IPS-18c (cell line): ENCODE measurements at regions not wholly inside any gene's neighbourhood (a gene's known extent, or its start where the extent isn't known, plus 50 kb on each side); places are given as distances from the start of the nearest gene placed in this dataset.

Experiments
- H3K4me3 ChIP-seq: 2 replicates; pipeline ENCODE4 v1.7.0; 2013; ENCODE audit warnings: low read depth, mild to moderate bottlenecking, low read length, moderate library complexity; ENCODE audit not compliant: insufficient read depth
- H3K9me3 ChIP-seq: one replicate; pipeline ENCODE4 v1.6.1; 2013; ENCODE audit warnings: mild to moderate bottlenecking, low read length, moderate library complexity; ENCODE audit not compliant: control insufficient read depth, insufficient read depth

DNA sequence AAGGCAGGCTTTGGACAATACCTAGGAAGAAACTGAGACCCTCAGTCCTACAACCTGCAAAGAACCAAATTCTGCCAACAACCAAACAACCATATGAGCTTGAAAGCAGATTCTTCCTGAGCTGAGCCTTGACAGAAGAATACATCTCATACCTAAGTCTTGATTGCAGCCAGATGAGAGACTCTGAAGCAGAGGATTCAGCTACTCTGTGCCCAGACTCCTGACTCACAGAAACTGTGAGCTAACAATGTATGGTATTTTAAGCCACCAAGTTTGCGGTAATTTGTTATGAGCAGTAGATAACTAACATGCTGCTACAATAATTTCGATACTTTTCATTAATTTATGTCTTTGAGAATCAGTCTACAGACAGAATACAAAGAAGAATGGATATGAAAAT, 325.1 kb upstream of the CBLB start:
- H3K4me3 ChIP-seq, result no peak overlapping the region
- no peaks in the 10 kb centered on the region for H3K9me3 ChIP-seq

DNA sequence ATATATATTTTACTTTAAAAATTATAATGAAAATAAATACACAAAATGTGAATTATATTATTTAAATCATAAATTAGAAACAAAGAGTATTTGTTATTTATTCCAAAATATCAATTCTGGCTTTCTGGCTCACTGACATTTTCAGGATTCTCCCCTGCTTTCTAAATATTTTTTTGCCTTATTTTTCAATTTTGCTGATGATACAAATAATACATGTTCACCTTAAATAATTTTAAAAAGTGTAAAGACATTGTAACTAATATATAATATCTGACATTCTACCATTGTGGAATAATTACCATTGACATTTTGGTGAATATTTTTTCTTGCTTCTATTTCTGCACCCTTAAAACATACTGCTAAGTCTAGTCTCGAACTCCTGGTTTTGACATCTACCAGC, 325.9 kb upstream of the CBLB start:
- Histone ChIP-seq H3K4me3 (no peak overlapping the region), H3K9me3 (no peaks in the 10 kb centered on the region)

DNA sequence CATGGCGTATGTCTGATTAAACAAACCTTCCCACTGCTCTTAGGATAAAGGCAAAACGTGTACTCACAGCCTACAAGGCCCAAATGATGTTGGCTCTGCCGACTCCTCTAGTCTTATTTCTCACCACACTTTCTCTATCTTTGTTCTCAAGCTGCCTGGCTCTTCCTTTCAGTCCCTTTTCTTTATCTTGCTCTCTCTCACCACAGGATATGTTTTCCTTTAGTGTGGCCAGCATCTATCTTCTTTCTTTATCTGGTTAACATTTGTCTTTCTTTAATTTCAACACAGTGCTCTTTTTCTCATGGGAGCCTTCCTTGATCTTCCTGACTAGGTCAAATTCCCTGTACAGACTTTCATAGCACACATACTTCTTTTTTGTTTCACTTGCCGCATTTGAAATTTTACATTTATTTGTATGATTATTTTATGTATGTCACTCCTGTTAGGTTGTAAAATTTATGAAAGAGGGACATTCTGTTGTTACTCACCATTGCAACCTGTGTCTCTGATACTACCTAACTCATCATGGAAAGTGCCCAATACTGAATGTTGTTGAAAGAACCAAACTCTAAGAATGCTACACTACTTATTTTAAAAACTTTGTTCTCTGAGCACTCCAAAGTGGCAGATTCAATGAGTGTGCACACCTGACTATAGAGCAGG, 328.9 kb upstream of the CBLB start:
- H3K4me3 ChIP-seq, result no peak overlapping the region

DNA sequence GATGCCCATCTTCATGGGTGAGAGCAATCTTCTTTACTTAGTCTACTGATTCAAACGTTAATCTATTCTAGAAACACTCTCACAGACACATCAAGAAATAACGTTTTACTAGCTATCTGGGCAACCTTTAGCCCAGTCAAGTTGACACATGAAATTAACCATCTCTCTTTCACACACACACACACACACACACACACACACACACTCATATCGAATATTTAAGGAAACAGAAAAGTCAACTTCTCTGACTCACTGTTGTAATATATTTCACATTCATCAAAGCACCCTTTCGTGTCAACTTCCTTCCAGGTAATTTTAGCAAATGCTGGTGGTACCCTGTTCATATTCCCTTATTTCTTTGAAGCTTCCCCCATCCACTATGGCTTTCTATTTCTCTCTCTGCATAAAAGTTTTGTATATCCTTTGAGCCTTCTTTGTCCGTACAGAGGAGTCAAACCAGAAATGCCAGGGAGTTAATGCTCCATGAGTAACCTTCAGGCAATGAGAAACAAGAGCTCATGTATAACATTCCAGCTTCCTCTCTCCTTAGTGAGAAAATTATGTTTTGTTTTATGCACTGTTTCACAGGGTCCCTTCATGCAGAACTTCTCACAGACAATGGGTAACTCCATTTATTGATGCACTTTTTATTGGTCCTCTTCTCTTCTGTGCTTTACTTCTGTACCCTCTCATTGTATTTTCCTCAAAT, 335.5 kb upstream of the CBLB start:
- no peak overlapping the region for H3K4me3 ChIP-seq

More for the DNA sequence above, 328.9 kb upstream of the CBLB start:
- H3K9me3 ChIP-seq, result no peaks in the 10 kb centered on the region

DNA sequence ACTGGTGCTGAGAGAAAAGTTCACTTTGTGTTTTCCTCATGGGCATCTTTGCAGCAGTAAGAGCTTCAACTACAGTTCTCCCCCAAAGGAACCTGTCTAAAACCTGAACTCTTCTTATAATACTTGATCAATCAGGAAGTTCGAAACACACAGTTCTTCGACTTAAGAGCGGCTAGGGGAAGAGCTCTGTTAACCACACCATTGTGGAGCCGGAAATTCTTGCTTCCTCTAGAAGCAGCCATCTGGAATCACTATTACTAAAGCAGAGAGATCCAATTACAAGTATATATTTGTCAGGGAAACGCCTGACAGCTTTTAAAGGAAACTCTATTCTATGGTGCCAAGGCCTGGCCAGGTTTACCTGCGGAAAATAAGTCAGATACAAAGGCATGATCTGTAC, 337.3 kb upstream of the CBLB start:
- H3K4me3 ChIP-seq, result no peak overlapping the region

More for the DNA sequence above, 335.5 kb upstream of the CBLB start:
- H3K9me3 ChIP-seq, result no peaks in the 10 kb centered on the region

DNA sequence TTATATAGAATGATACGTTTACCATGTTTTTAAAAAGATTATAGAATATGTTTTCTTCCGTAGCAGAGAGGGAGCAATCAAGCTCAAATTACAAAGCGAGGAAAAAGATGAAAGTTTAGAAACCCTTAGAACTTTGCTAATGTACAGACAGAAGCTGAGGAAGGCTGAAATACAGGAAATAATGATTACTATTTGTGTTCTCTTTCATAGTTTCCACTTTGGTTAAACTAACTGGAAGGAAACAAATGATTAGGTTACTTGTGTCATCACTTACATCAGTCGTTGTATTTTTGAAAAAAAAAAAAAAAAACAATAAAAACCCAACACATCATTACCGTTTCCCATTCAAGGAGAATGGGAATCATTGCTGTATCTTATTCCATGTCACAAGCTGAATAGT, 337.8 kb upstream of the CBLB start:
- Histone ChIP-seq H3K4me3 (no peak overlapping the region), H3K9me3 (no peaks in the 10 kb centered on the region)

More for the DNA sequence above, 337.3 kb upstream of the CBLB start:
- H3K9me3 ChIP-seq, result no peaks in the 10 kb centered on the region

DNA sequence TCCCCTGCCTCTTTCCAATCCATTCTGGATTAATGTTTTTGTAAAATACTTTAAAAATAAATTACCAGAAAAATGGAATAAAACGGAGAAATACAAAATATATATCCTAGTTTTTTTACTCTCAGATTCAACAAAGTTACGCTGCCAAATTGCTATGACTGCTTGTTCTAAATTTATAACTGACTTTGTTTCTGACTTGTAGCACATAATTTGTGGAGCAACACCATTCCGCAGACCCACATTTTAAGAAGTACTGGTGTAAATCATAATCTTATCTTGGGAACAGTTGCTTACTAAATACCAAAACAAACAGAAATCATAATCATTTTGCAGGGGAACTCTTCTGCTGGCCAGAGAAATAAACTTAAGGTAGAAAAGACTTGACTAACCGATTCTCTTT, 339.4 kb upstream of the CBLB start:
- Histone ChIP-seq H3K4me3 (no peak overlapping the region), H3K9me3 (no peaks in the 10 kb centered on the region)

DNA sequence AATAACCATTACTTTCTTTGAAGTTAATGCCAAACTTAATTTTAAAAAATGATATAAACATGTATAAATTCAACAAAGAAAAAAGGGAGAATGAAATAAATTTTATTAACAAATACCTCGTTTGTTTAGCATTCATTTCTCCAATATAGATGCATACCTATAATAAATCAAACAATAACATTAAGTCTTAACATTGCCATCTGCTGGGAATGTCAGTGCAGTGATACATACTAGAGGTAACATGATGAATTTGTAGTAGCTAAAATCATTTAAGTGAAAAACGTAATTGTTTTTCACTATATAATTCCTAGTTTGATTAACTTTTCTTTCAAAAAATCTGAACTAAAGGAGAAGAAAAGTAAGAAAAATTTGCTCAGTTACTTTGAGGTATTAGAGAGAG, 340.2 kb upstream of the CBLB start:
- no peaks in the 10 kb centered on the region for H3K9me3 ChIP-seq
- H3K4me3 ChIP-seq, result no peak overlapping the region

DNA sequence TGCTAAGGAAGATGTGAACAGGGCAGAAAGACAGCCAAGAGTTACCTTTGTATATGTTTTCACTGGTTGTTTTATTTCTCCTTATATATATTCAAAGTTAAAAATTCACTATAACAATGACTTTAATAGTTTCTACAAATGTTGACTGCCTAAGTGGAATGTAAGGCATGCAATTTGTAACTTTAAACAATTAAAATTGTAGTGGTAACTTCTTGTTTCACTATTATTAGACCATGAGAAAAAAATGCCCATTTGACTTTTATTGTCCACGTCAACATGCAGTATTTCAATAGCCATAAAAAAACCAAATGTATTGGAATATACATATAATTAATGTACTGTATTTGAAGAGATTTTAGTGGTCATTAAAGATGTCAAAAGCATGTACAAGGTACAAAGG, 340.7 kb upstream of the CBLB start:
- Histone ChIP-seq H3K9me3 (no peaks in the 10 kb centered on the region), H3K4me3 (no peak overlapping the region)

DNA sequence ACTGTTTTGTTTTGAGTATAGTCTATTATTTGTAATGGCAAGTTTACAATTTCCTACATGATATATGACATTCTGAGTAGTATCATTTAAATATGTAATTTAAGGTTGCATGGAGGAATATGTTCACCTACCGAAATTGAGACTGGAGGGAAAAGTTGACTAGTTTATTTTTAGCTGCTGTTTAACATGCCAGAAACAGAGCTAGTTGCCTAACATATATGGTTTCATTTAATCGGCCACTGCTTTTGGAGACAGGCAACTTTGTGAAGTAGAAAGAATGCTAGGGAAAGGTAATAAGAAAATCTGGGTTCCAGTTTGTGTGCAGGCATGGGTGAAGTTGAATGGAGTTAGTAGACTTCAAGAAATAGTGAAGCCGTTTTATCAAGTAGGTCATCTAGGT, 342.1 kb upstream of the CBLB start:
- Histone ChIP-seq H3K4me3 (no peak overlapping the region), H3K9me3 (no peaks in the 10 kb centered on the region)

DNA sequence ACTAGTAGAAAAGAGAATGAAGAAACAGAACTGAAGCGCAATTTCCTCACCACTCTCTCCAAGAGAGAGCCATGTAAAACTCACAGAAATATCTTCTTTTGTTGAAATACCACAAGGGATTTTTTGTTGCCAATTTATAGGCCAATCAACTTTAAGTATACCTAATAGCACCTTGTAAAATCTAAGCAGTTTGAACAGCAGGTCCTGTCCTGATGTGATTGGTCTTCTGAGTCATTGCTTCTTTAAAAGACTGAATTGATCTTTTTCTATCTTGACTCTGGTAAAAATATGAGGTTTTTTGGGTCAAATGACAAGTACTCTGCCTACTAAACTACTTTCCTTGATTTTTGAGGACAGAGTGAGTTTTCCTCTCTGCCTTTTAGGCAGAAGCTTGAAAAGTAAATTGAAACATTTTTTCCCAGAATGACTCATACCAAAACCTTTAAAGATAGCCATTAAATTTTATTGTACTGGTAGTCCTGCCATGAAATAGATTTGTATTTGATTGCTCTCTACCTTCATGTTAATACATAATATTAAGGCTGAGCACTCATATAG, 343.9 kb upstream of the CBLB start:
- H3K4me3 ChIP-seq, result no peak overlapping the region
- no peaks in the 10 kb centered on the region for H3K9me3 ChIP-seq

DNA sequence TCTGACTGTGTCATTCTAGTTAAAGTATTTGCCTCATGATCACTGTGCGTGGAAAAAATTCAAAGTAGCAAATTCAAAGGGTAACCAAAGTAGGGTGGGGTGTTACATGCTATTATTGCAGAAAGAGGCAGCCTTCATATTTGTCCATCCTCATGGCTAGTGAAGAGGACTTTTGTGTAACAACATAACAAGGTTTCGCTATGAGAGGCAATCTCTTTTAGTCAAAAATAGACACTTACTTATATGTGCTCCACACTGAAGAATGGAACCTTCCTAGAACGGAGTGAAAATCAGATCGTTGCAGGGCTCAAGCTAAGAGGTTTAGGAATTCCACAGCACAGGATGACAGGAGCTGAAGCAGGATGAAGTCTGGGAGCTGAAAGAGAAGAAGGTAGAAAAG, 345.1 kb upstream of the CBLB start:
- H3K9me3 ChIP-seq, result no peaks in the 10 kb centered on the region

DNA sequence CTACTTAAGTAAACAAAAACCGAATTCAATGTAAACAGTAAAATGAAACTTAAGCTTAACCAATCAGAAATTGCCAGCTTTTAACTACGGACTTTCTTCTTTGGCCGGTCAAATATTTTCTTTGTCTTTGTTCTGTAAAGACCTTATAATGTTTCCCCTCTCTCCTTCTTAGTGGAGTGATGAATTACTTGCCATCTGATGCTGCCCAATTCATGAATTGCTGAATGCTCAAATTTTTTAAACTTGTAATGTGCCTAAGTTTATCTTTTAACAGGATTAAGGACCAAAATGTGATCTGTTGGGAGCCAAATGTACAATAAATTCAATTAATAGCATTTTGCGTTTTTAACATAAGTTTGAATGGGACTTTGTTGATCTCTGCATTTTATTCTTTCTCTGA, 345.8 kb upstream of the CBLB start:
- Histone ChIP-seq H3K9me3 (no peaks in the 10 kb centered on the region), H3K4me3 (no peak overlapping the region)

More for the DNA sequence above, 345.1 kb upstream of the CBLB start:
- no peak overlapping the region for H3K4me3 ChIP-seq

DNA sequence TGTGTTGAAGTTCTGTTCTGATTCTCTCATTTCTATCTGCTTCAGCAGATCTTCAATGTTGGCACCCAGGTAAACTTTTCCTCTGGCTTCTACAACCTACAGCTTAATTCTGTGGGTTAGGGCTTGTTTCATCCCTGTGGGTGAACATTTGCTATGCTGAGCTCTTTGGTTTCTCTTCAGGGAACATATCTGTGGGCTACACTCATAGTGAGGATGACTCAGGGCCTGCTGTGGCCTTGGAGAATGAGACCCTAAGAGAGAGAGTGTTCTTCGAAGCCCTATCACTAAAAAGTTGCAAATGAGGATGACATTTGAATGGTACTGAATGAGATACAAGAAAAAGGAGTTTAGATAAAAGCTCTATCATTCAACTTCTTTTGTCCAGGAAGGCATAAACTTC, 346.2 kb upstream of the CBLB start:
- Histone ChIP-seq H3K9me3 (no peaks in the 10 kb centered on the region), H3K4me3 (no peak overlapping the region)

DNA sequence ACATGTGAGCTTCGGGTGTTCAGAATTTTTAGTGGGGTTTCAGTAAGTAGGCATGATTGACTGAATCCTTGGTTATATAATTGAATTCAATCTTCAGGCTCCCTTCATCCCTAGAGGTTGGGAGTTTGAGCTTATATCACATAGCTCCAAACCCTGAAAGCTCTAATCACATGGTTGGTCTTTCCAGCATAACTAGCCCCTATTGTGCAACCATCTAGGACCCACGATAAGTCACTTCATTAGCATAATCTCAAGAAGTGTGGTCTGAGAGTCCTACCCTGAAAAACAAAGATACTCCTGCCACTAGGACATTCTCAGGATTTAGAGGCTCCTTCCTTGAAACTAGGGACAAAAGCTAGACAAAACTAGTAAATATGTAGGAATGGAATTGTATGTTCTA, 348.9 kb upstream of the CBLB start:
- H3K9me3 ChIP-seq, result no peaks in the 10 kb centered on the region
- H3K4me3 ChIP-seq, result no peak overlapping the region

DNA sequence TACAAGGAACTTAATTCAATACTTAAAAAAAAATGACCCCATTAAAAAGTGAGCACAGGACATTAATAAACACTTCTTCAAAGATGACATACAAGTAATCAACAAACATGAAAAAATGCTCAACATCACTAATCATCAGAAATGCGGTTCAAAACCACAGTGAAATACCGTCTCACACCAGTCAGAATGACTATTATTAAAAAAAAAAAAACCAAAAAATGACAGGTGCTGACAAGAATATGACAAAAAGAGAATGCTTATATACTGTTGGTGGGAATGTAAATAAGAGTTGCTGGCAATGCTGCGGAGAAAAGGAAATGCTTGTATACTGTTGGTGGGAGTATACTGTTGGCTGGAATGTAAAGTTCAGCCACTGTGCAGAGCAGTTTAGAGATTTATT, 358.3 kb upstream of the CBLB start:
- Histone ChIP-seq H3K4me3 (no peak overlapping the region), H3K9me3 (no peaks in the 10 kb centered on the region)

DNA sequence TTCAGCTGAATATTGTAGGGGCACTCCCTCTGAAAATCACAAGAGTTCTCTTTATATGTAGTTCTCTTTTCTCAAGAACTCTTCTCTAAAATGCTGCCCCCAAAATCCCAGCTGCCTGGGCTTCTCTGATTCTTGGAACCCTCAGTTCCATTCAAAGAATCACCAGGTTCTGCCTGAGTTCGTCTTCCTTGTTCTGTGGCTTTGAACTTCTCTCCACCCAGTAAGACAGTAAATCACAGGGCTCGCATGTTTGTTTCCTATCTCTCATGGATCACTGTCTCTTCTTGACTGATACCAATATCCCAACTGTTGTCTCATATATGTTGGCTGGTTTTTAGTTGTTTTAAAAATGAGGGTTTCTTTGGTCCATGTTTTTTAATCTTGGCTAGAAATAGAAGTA, 359.5 kb upstream of the CBLB start:
- H3K4me3 ChIP-seq, result no peak overlapping the region
- H3K9me3 ChIP-seq, result no peaks in the 10 kb centered on the region

DNA sequence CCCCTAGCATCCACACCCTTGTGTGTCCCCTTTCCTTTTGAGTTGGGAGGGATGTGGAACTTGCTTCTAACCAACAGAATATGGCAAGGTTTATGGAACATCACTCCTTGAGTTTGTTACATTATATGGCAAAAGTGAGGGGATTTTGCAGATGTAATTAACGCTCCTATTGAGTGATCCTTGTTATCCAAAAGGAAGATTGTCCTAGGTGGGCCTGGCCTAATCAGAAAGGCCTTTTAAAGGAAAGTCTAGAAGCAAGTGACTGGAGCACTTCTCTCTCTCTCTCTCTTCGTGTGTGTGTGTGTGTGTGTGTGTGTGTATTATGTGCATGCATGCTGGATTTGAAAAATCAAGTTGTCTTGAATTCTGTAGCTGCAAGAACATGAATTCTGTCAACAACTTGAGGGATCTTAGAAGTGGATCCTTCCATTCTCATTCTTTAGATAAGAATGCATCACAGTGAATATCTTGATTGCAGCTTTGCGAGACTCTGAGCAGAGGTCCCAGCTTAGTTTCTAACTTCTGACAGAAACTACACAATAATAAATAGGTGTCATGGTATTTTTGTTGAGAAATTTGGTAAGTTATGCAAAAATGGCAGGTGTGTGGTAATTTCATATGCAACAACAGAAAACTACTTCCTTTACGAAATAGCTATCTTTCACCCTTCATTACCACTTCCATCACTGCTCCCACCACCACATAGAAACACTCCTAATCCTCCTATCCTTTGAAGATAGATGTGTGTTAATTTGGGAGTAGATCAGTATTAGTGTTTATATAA, 360.9 kb upstream of the CBLB start:
- H3K9me3 ChIP-seq, result no peaks in the 10 kb centered on the region

More for the DNA sequence above, 360.9 kb upstream of the CBLB start:
- H3K4me3 ChIP-seq, result no peak overlapping the region
